GM19328 (cell line): ENCODE measurements at regions not wholly inside any gene's neighbourhood (a gene's known extent, or its start where the extent isn't known, plus 50 kb on each side); places are given as distances from the start of the nearest gene placed in this dataset.

Source experiments
- ATAC-seq: cut with Tn5 transposase; IDR thresholded peaks from one replicate; pipeline ENCODE4 v1.9.1; 2021; ENCODE audit warnings: mild to moderate bottlenecking, moderate library complexity; ENCODE audit not compliant: unreplicated experiment

GRCh38 chr5:160508780-160509361, 87.2 kb downstream of the PTTG1 start:
- ATAC-seq = peak; percentile 59

- ATAC-seq = no peak
These were observed 89.8 kb downstream of the PTTG1 start for GRCh38 chr5:160511280-160511929.
